ENCODE measurements at regions not wholly inside any gene's neighbourhood (a gene's known extent, or its start where the extent isn't known, plus 50 kb on each side); places are given as distances from the start of the nearest gene placed in this dataset.

- peaks cover 2% of the 10 kb centered on the region; the same call in 1 of the 2 replicates for H3K4me1 ChIP-seq (ENCODE audit: control insufficient read depth, insufficient read depth, low read length)
- ChIA-PET CTCF (interaction anchor here (0.6 kb wide), 1 partner anchor 9 kb away, joined by 6 read pairs; no protein-coding TSS in a partner anchor), POLR2A (no interaction called here)
- no peaks in the 10 kb centered on the region for H3K36me3 ChIP-seq (ENCODE audit: control insufficient read depth in 2 of 2, insufficient read depth in 1 of 2, low read length in 2 of 2)
- no peak overlapping the region for H3K4me3 ChIP-seq (ENCODE audit: low read depth, low read length)
- H3K9me3 ChIP-seq (ENCODE audit: control insufficient read depth, insufficient read depth, low read depth, low read length), result no peaks in the 10 kb centered on the region
- H3K27ac ChIP-seq (ENCODE audit: extremely low read depth, low read depth, low read length), result no peak overlapping the region
- TF ChIP-seq ZNF776 (tag by site-specific recombination; IDR thresholded peaks at IDR 0.05; ENCODE audit: borderline replicate concordance) (no peak), ZXDB (tag by site-specific recombination; IDR thresholded peaks at IDR 0.05) (no peak), SP2 (tag by site-specific recombination; IDR thresholded peaks at IDR 0.05) (no peak), ZNF18 (tag by site-specific recombination; IDR thresholded peaks at IDR 0.05) (no peak), ZIC2 (tag by site-specific recombination; IDR thresholded peaks at IDR 0.05) (no peak), ZNF114 (tag by site-specific recombination; IDR thresholded peaks at IDR 0.05) (no peak), ZNF514 (tag by site-specific recombination; IDR thresholded peaks at IDR 0.05) (no peak), ZNF777 (tag by site-specific recombination; IDR thresholded peaks at IDR 0.05; ENCODE audit: borderline replicate concordance) (no peak), ZSCAN18 (tag by site-specific recombination; IDR thresholded peaks at IDR 0.05) (no peak), ZFP41 (tag by site-specific recombination; IDR thresholded peaks at IDR 0.05; ENCODE audit: borderline replicate concordance) (no peak), HOXD13 (CRISPR knock-in tag; IDR thresholded peaks at IDR 0.05; ENCODE audit: borderline replicate concordance) (no peak), MZF1 (tag by site-specific recombination; IDR thresholded peaks at IDR 0.05; ENCODE audit: borderline replicate concordance) (no peak), ZNF645 (tag by site-specific recombination; IDR thresholded peaks at IDR 0.05) (no peak), ZNF596 (tag by site-specific recombination; IDR thresholded peaks at IDR 0.05) (no peak), ZNF23 (tag by site-specific recombination; IDR thresholded peaks at IDR 0.05; ENCODE audit: borderline replicate concordance) (no peak), FEZF1 (tag by site-specific recombination; IDR thresholded peaks at IDR 0.05) (no peak)
Observed at GRCh38 chr3:159640225-159640624, 348.4 kb upstream of the IL12A start.

GRCh38 chr3:159643406-159643805 is 345.2 kb upstream of the IL12A start:
- no peaks in the 10 kb centered on the region for H3K4me1 ChIP-seq (ENCODE audit: control insufficient read depth, insufficient read depth, low read length)
- ChIA-PET POLR2A (no interaction called here), CTCF (no interaction called here)
- H3K4me3 ChIP-seq (ENCODE audit: low read depth, low read length), result no peak overlapping the region
- no peaks in the 10 kb centered on the region for H3K36me3 ChIP-seq (ENCODE audit: control insufficient read depth in 2 of 2, insufficient read depth in 1 of 2, low read length in 2 of 2)
- H3K9me3 ChIP-seq (ENCODE audit: control insufficient read depth, insufficient read depth, low read depth, low read length), result no peaks in the 10 kb centered on the region
- H3K27ac ChIP-seq (ENCODE audit: extremely low read depth, low read depth, low read length), result no peak overlapping the region
- TF ChIP-seq SETDB1 (IDR thresholded peaks at IDR 0.05; ENCODE audit: insufficient read length, low read length) (no peak), TRIM28 (IDR thresholded peaks at IDR 0.05; ENCODE audit: borderline replicate concordance, low read length) (no peak), ZBTB21 (tag by site-specific recombination; IDR thresholded peaks at IDR 0.05) (no peak), ZNF16 (tag by site-specific recombination; IDR thresholded peaks at IDR 0.05; ENCODE audit: low read depth) (no peak), ZNF664 (tag by site-specific recombination; IDR thresholded peaks at IDR 0.05) (no peak), MYNN (tag by site-specific recombination; IDR thresholded peaks at IDR 0.05; ENCODE audit: borderline replicate concordance) (no peak), ZNF626 (tag by site-specific recombination; IDR thresholded peaks at IDR 0.05) (no peak), INSM2 (tag by site-specific recombination; IDR thresholded peaks at IDR 0.05) (no peak), ZNF530 (tag by site-specific recombination; IDR thresholded peaks at IDR 0.05; ENCODE audit: low read depth) (no peak)

All from HEK293 (cell line).